PC-9 (cell line): ENCODE measurements at regions not wholly inside any gene's neighbourhood (a gene's known extent, or its start where the extent isn't known, plus 50 kb on each side); places are given as distances from the start of the nearest gene placed in this dataset.

Source experiments
- BruUV-seq: library from RNA; stranded (reverse); fragments of 400-500 nt; replicated peaks from 2 replicates; lab custom pipeline; 2021; lab: Mats Ljungman, UMichigan
- CTCF ChIA-PET: fragments of 300-600 bp; sonication (Branson Sonifier 250); formaldehyde crosslinking; loops from one replicate; lab custom pipeline; 2022; ENCODE audit warnings: antibody characterized with exemption; lab: Charles Lee
- POLR2A ChIA-PET: fragments of 300-600 bp; sonication (Branson Sonifier 250); formaldehyde crosslinking; loops from one replicate; lab custom pipeline; 2022; ENCODE audit warnings: antibody characterized with exemption; ENCODE audit not compliant: unreplicated experiment; lab: Charles Lee
- DNase-seq, 2 experiments: peaks; one replicate each; pipeline versions ENCODE4 v3.0.0 to v3.0.0-alpha.2; 2015 to 2022; ENCODE audit warnings: mixed read lengths in 1 of 2
- H2AFZ ChIP-seq: fragments of 200-600 bp; sonication (generic); 2 replicates; pipeline ENCODE4 v1.8.1; 2017; ENCODE audit warnings: antibody characterized with exemption
- H3F3A ChIP-seq: fragments of 200-600 bp; sonication (generic); 2 replicates; pipeline ENCODE4 v1.8.1; 2017; ENCODE audit warnings: antibody characterized with exemption, mild to moderate bottlenecking, low read depth; ENCODE audit not compliant: insufficient read depth
- H3K27ac ChIP-seq: fragments of 200-600 bp; sonication (generic); 2 replicates; pipeline ENCODE4 v1.6.1; 2016; ENCODE audit warnings: mixed run types
- H3K27me3 ChIP-seq: fragments of 200-600 bp; sonication (generic); 2 replicates; pipeline ENCODE4 v1.6.1; 2016; ENCODE audit warnings: low read depth, mixed run types; ENCODE audit not compliant: insufficient read depth
- H3K36me3 ChIP-seq: fragments of 200-600 bp; sonication (generic); 2 replicates; pipeline ENCODE4 v1.6.1; 2016; ENCODE audit warnings: low read depth, mixed run types
- H3K4me1 ChIP-seq: fragments of 200-600 bp; sonication (generic); replicated peaks from 2 replicates; pipeline ENCODE4 v1.6.1; 2016; ENCODE audit warnings: mixed run types; ENCODE audit not compliant: insufficient read depth
- H3K4me2 ChIP-seq: fragments of 200-600 bp; sonication (generic); 2 replicates; pipeline ENCODE4 v1.6.1; 2017; ENCODE audit warnings: mixed run types
- H3K4me3 ChIP-seq: fragments of 200-600 bp; sonication (generic); 2 replicates; pipeline ENCODE4 v1.6.1; 2016; ENCODE audit warnings: mixed run types
- H3K79me2 ChIP-seq: fragments of 200-600 bp; sonication (generic); 2 replicates; pipeline ENCODE4 v1.6.1; 2017; ENCODE audit warnings: low read depth, mixed run types
- H3K9me2 ChIP-seq: fragments of 200-600 bp; sonication (generic); 2 replicates; pipeline ENCODE4 v1.8.1; 2017; ENCODE audit warnings: mild to moderate bottlenecking; ENCODE audit not compliant: insufficient read depth
- H3K9me3 ChIP-seq: fragments of 200-600 bp; sonication (generic); 2 replicates; pipeline ENCODE4 v1.8.1; 2016; ENCODE audit warnings: low read depth; ENCODE audit not compliant: insufficient read depth
- H4K20me1 ChIP-seq: fragments of 200-600 bp; sonication (generic); 2 replicates; pipeline ENCODE4 v1.8.1; 2017; ENCODE audit not compliant: insufficient read depth
- EZH2 ChIP-seq: fragments of 200-600 bp; sonication (generic); IDR thresholded peaks from 2 replicates; pipeline ENCODE4 v1.8.0; 2017; ENCODE audit warnings: antibody characterized with exemption, low read depth
- intact Hi-C: fragments of 100-400 bp; cut with micrococcal nuclease; formaldehyde crosslinking; loops from one replicate; pipeline ENCODE4 v1.10.0; 2022; ENCODE audit not compliant: unreplicated experiment
- TF ChIP-seq, protein P1 (sequence below): fragments of 200-600 bp; sonication (generic); conservative IDR thresholded peaks from 2 replicates; pipeline ENCODE4 v1.6.1; 2017; ENCODE audit warnings: mixed run types, antibody characterized with exemption, mild to moderate bottlenecking, moderate library complexity

DNA sequence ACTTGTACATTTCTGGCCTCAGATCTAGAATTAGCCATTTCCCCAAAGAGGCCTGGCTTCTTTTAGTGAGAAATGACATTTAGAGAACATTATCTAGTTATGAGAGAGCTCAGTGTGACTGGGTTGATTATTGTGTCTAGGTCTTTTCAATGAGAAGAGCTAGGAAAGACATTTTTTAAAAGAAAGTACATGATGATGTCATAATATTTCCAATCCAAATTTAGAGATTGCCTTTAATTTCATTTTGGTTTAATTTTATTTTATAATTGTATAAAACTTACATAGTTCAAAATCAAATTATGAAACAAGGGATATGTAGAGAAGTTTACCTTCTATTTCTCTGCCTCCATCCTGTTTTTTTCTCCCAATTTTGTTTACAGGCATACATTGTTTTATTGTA is 354.9 kb downstream of the TMEM135 start:
- H3K4me1 ChIP-seq, result no peaks in the 10 kb centered on the region
- no peak overlapping the region for H3K4me3 ChIP-seq
- TF ChIP-seq, protein P1, sequence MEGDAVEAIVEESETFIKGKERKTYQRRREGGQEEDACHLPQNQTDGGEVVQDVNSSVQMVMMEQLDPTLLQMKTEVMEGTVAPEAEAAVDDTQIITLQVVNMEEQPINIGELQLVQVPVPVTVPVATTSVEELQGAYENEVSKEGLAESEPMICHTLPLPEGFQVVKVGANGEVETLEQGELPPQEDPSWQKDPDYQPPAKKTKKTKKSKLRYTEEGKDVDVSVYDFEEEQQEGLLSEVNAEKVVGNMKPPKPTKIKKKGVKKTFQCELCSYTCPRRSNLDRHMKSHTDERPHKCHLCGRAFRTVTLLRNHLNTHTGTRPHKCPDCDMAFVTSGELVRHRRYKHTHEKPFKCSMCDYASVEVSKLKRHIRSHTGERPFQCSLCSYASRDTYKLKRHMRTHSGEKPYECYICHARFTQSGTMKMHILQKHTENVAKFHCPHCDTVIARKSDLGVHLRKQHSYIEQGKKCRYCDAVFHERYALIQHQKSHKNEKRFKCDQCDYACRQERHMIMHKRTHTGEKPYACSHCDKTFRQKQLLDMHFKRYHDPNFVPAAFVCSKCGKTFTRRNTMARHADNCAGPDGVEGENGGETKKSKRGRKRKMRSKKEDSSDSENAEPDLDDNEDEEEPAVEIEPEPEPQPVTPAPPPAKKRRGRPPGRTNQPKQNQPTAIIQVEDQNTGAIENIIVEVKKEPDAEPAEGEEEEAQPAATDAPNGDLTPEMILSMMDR, result no peak
- no peak for TF ChIP-seq EZH2
- no peaks in the 10 kb centered on the region for H3K9me3 ChIP-seq
- no peaks in the 10 kb centered on the region for H3K36me3 ChIP-seq
- H3K27me3 ChIP-seq, result no peaks in the 10 kb centered on the region
- H3K9me2 ChIP-seq, result no peaks in the 10 kb centered on the region
- BruUV-seq, result no TSS peak
- POLR2A ChIA-PET, result no interaction called here
- H3K27ac ChIP-seq, result no peak overlapping the region
- no peaks in the 10 kb centered on the region for H3F3A ChIP-seq
- CTCF ChIA-PET, result no interaction called here
- peak in 1 of 2 experiments; percentile 25 for DNase-seq
- H3K79me2 ChIP-seq, result no peaks in the 10 kb centered on the region
- no peak overlapping the region for H3K4me2 ChIP-seq
- no peak overlapping the region for H2AFZ ChIP-seq
- H4K20me1 ChIP-seq, result no peaks in the 10 kb centered on the region
- intact Hi-C loops, result no loop called here

DNA sequence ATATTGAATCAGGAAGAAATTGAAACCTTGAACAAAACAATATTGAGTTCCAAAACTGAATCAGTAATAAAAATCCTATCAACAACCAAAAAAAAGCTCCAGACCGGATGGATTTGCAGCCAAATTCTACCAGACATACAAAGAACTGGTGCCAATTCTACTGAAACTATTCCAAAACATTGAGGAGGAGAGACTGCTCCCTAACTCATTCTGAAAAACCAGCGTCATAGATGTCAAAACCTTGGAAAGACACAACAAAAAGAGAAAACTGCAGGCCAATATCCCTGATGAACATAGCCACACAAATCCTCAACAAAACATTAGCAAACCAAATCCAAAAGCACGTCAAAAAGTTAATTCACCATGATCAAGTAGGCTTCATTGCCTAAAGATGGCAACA is 353.8 kb downstream of the TMEM135 start:
- no peaks in the 10 kb centered on the region for H3K79me2 ChIP-seq
- H3F3A ChIP-seq, result no peaks in the 10 kb centered on the region
- TF ChIP-seq, protein P1, result no peak
- no peak for TF ChIP-seq EZH2
- H3K4me1 ChIP-seq, result no peaks in the 10 kb centered on the region
- H3K27me3 ChIP-seq, result 0 out of 2 replicates have a peak, but pooled peaks cover 4% of the 10 kb centered on the region
- no peaks in the 10 kb centered on the region for H4K20me1 ChIP-seq
- peak in 1 of 2 experiments; percentile 28 for DNase-seq
- CTCF ChIA-PET, result no interaction called here
- no TSS peak for BruUV-seq
- H3K36me3 ChIP-seq, result no peaks in the 10 kb centered on the region
- no peaks in the 10 kb centered on the region for H3K9me2 ChIP-seq
- no peak overlapping the region for H2AFZ ChIP-seq
- H3K4me3 ChIP-seq, result no peak overlapping the region
- intact Hi-C loops, result no loop called here
- H3K9me3 ChIP-seq, result no peaks in the 10 kb centered on the region
- no peak overlapping the region for H3K4me2 ChIP-seq
- H3K27ac ChIP-seq, result no peak overlapping the region
- POLR2A ChIA-PET, result no interaction called here

DNA sequence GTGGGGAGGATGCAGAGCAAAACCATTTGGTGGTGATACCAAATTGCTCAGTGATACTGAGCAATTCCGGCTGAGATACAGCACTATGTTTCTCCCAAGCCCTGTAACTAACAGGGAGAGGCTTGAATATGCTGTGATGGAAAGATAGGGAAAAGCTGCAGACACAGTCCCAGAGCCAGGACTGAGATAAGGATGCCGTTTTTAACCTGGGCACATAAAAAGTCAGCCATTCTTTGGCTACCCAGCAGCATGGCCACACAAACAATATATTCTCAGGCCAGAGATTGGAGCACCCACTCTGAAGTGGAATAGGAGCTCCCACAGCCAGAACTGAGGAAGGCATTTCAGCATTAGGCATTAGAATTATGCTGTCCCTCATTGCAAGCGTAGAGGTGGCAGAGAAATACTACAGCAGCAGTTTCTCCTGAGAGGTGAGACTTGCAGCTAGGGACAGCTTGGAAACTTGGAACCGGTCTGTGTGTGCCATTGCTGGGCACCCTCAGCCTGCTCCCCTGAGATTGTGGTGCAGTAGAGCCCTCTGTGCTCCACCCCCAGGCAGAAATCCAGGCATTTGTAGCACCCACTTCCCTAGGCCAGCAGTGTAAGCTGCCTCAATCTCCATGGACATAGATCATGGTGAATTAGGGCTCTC is 346.5 kb downstream of the TMEM135 start:
- intact Hi-C loops, result no loop called here
- no peak for DNase-seq
- TF ChIP-seq, protein P1, result no peak
- TF ChIP-seq EZH2, result no peak
- H3K4me1 ChIP-seq, result no peaks in the 10 kb centered on the region
- H3K36me3 ChIP-seq, result no peaks in the 10 kb centered on the region
- no peaks in the 10 kb centered on the region for H3K9me2 ChIP-seq
- H3K4me2 ChIP-seq, result no peak overlapping the region
- BruUV-seq, result no TSS peak
- H4K20me1 ChIP-seq, result no peaks in the 10 kb centered on the region
- H3K4me3 ChIP-seq, result no peak overlapping the region
- 0 out of 2 replicates have a peak, but pooled peaks cover 6% of the 10 kb centered on the region for H3K9me3 ChIP-seq
- H3K79me2 ChIP-seq, result no peaks in the 10 kb centered on the region
- no peak overlapping the region for H3K27ac ChIP-seq
- H2AFZ ChIP-seq, result no peak overlapping the region
- 0 out of 2 replicates have a peak, but pooled peaks cover 4% of the 10 kb centered on the region for H3K27me3 ChIP-seq
- ChIA-PET CTCF (no interaction called here), POLR2A (no interaction called here)
- H3F3A ChIP-seq, result no peaks in the 10 kb centered on the region
